DMS 273 treated with DMSO at 0.1 percent for 48 hours (cell line): ENCODE measurements at regions not wholly inside any gene's neighbourhood (a gene's known extent, or its start where the extent isn't known, plus 50 kb on each side); places are given as distances from the start of the nearest gene placed in this dataset.

Source experiments
- DNase-seq: peaks from one replicate; lab custom pipeline; 2025; lab: John Stamatoyannopoulos, UW

GRCh38 chrX:39984191-39984956 is 113.4 kb downstream of the BCOR start:
- peak; percentile 76 for DNase-seq

GRCh38 chrX:39985071-39985470 is 112.7 kb downstream of the BCOR start:
- DNase-seq, result no peak

GRCh38 chrX:39985551-39985950 is 112.2 kb downstream of the BCOR start:
- no peak for DNase-seq

- no peak for DNase-seq
These were observed 109.3 kb downstream of the BCOR start for GRCh38 chrX:39988496-39988895.

- DNase-seq, result no peak
These were observed 107.4 kb downstream of the BCOR start for GRCh38 chrX:39990388-39990787.

- DNase-seq, result no peak
These were observed 105.5 kb downstream of the BCOR start for GRCh38 chrX:39992300-39992699.

- DNase-seq, result no peak
These were observed 102.3 kb downstream of the BCOR start for GRCh38 chrX:39995457-39995856.

GRCh38 chrX:39996536-39996935 is 101.2 kb downstream of the BCOR start:
- DNase-seq, result no peak

GRCh38 chrX:39998636-39999406 is 98.9 kb downstream of the BCOR start:
- DNase-seq, result no peak
